Left forelimb (tissue), 1 donor: ENCODE measurements at regions not wholly inside any gene's neighbourhood (a gene's known extent, or its start where the extent isn't known, plus 50 kb on each side); places are given as distances from the start of the nearest gene placed in this dataset.
A peak's percentile ranks its signal among the peaks of the same experiment; 100 is the strongest.

Experiments
- DNase-seq: peaks from one replicate; pipeline ENCODE4 v3.0.0-alpha.2; 2018; ENCODE audit warnings: low spot score

- no peak for DNase-seq
These were observed 77.2 kb upstream of the TLR3 start for GRCh38 chr4:185991770-185992169.

GRCh38 chr4:185992585-185992984, 76.4 kb upstream of the TLR3 start:
- DNase-seq, result no peak

DNA sequence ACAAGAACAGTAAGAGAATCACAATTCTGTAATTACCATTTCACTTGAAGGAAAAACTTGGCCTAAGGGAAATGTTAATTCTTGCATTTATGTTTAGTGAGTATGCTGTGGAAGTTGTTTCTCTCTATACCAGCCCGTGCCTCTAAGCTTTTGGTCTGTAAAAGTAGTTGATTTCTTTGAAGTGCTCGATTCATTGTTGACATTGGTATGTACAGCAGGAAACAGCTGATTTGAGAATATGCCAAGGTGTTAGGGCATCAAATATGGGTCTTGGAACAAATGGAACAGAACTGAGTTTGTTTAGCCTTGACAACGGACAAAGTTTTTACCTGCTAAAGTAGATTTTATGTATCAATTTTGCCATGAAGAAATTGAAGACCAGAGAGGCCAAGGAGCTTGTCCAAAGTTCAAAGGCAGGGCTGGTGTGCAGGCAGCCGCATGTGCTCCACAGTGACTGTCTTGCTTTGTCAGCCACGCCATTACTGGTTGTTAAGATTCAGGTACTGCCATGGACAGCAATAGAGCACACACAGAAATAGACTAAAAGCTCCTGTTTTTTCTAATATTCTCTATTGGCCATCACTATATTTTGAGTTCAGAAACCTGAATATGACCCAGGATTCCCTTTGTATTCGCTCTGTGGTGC, 75.5 kb upstream of the TLR3 start:
- DNase-seq, result no peak

DNA sequence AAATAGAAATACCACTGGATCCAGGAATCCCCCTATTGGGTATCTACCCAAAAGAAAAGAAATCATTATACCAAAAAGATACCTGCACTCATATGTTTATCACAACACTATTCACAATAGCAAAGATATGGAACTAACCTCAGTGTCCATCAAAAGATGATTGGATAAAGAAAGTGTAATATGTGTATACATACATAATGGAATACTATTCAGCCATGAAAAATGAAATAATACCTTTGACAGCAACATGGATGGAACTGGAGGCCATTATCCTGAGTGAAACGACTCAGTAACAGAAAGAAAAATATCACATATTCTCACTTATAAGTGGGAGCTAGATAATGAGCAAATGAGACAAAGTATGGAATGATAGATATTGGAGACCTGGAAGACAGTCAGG, 74.2 kb upstream of the TLR3 start:
- no peak for DNase-seq

DNA sequence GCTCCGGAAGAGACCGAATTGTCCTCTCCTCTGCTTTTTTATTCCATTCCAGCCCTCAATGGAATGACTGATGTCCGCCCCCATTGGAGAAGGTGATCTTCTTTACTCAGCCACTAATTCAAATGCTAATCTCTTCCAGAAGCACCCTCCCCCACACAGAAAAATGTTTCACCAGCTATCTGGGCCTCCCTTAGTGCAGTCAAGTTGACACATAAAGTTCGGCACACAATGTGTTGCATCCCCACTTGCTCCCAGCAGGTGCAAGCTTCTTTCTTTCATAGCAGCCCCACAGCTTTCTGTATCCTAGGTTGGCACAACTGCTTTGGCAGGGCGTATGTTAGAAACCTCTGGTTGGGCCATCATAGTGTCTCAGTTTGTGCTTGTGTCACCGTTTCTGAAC, 73.3 kb upstream of the TLR3 start:
- DNase-seq, result no peak

DNA sequence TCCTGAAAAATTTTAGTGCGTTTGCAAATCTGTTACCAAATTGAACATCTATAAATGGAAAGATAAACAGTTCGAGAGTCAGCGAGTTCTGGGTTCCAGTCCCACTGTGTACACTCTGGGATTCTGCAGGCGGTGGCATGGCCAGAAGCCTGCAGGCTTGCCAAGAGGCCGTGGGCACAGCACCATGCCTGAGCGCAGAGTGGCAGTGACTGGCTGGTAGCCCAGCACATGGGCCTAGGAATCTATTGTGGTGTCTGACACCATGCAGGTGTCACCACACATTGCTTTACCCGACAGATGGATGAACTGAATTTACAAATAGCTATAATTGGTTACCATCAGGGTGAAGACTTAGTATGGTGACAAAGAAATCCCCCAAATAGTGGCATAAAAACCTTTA, 71.7 kb upstream of the TLR3 start:
- no peak for DNase-seq

DNA sequence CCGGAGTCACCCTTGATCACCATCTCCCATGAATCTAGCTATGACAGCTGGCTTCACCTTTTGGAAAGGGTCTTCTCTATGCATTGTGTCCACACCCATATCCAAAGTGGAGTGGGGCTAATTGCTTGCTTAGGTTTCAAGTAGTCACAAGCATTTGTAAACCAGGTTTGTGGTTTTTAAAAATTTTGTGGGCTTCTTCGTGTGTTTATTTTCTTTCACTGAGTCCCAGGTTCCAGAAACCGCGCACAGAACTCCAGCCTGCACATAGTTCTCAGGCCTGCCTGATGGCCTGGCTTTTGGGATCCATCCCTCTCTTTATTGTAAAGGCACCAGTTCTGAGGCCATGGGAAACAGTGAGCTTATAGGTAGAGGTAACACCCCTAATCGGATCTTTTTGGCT, 70.2 kb upstream of the TLR3 start:
- DNase-seq, result no peak

DNA sequence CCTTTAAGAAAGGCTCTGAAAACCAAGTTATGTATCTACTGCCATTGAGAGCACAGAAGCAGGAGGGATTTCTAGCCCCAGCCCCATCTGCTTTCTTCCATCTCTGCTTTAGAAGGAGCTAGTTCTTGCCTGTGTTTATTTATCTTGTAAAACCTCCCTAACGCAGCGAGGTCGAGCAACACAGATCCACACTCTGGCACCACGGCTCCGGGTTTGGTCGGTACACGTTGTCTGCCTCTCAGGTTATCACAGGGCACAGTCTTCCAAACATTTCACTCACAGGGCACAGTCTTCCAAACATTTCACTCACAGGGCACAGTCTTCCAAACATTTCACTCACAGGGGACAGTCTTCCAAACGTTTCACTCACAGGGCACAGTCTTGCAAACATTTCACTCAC, 69.7 kb upstream of the TLR3 start:
- no peak for DNase-seq

DNA sequence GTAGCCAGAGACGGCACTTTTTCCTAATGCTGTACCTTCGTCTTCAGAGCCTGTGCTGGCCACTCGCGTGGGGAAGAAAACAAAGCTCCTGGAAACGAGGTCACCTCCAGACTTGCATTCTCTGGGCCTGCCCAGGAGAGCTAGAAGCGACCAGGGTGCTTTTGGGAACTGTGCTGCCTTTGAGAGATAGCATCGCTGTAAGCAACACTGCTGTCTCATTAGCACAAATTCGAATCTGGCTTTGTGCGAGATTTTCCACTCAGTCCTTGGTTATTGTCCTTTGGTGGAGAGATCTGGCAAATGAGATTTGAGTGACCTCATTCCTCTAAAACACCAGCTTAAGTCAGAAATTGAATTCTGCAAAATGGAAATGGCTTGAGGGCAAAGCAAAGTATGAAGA, 66.1 kb upstream of the TLR3 start:
- DNase-seq, result no peak

DNA sequence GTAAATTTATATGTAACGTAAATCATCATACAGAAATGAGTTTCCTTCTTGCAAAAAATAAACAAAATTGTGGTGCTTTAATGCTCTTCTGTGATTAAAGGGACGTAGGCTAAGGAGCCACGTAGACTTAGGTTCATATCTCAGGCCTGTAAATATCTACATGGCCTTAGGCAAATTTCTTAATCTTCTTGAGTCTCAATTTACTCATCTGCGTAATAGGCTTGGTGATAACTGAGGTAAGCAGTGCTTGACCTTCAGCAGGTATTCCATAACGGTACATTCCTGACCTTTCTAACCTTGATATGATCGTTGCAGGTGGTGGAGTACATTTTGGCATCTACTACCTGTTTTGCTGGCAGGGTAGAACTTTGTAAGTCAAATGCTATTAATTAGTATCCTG, 65.2 kb upstream of the TLR3 start:
- no peak for DNase-seq

DNA sequence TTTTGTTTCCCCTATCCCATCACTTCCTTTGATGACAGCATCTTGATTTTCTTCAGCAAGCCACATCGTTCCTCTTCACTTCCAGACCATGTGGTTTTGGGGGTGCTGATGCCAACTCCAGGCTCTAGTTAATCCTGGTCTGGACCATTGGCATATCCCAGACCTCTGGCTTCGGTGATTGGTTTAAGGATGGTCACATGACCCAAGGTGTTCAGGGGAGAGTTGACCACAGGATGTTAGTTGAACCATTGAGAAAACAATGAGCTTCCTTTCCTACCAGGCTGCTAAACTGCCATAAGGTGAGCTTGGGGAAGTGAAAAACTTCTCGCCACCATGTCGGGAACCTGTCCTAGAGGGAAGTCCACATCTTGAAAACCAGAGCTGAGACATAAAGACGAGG, 60.9 kb upstream of the TLR3 start:
- no peak for DNase-seq

GRCh38 chr4:186009976-186010375, 59.0 kb upstream of the TLR3 start:
- DNase-seq, result no peak

GRCh38 chr4:186010821-186011220, 58.1 kb upstream of the TLR3 start:
- DNase-seq, result no peak

DNA sequence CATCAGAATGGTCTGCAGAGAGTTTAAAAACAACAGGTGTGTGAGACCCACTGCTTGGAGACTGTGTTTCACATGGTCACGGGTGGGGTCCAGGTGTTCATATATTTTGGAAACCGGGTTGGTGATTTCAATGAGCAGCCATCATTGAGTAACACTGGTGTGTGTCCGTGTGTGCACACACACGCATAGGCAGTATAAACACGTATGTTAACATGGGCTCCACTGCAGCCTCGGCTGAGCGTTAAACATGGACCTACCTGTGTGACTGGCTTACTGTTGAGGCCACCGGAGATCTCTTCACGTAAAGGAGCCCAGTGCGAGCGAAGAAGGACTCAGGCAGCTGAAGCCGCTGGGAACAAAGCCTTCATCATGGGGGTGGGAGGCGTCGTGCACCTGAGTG, 56.9 kb upstream of the TLR3 start:
- DNase-seq, result peak; percentile 20

- peak; percentile 26 for DNase-seq
These were observed 55.4 kb upstream of the TLR3 start for GRCh38 chr4:186013419-186014186.

DNA sequence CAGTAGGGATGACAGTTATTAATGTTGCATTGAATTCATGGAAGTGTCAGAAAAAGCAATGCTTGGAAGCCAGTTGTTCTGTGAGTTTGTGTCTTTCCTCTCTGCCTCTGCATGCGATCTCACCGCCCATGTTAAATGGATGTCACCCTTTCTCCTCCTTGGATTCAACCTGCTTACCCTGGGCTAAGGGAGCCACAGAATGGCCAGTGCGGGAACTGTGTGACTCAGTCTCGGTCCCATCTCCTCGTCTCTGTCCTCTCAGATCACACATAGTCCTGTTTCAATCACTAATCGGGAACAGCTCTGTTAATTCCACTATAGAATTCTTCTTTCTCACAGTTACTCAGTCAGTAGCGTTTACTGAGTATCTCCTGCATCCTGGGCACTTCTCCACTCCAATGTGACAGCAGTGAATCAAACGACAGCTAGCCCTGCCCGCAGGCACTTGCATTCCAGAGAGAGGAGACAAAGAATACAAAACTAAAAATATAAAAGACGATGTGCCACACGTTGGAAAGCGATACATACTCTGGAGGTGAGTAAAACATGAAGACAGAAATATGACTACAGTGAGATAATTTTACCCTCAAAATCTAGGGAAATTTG, 53.6 kb upstream of the TLR3 start:
- peak; percentile 20 for DNase-seq

- DNase-seq, result no peak
These were observed 52.2 kb upstream of the TLR3 start for GRCh38 chr4:186016796-186017195.

DNA sequence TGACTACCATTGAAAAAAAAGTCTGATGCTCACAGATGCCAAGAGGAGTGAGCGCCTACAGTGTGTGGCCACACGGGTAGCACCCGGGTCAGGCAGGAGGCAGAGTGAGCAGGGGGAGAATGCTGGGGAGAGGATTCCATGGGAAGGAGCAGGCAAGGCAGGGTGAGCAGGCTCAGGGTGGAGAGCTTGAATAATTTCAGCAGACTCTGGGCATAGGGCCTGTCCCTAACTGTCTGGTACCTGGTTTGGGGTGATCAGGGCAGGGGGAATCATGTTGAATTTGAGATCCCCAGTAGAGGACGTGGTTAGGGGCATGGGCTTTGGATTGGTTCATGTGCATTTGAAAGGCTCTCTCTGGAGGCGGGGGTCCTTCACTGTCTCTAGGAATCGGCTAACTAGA, 51.2 kb upstream of the TLR3 start:
- peak; percentile 44 for DNase-seq

DNA sequence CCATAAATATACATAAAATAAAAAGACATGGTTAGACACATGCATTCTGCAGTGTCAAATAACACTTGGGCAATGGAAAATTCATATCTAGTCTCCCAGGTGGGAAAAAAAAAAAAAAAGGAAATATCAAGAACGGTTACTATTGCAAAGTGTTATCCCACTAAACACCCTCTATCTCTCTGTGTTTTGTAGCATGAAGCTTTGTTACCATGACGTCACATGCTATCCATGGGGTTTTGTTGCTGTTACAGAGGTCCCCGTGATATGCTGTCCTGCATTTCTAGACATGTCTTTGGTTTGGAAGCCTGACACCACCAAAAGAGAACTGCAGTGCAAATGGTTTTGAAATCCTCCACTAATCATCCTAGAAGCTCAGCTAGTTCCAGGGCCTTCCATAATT, 50.7 kb upstream of the TLR3 start:
- DNase-seq, result no peak

GRCh38 chr4:186018784-186019183, 50.2 kb upstream of the TLR3 start:
- no peak for DNase-seq
